Inflammatory macrophage (primary cell): ENCODE measurements at regions not wholly inside any gene's neighbourhood (a gene's known extent, or its start where the extent isn't known, plus 50 kb on each side); places are given as distances from the start of the nearest gene placed in this dataset.
"Not testable (repeated sequence)": the region's sequence is repeated elsewhere in the genome, so short reads cannot be mapped to it uniquely, and the experiment has no call there.

Experiments used
- DNase-seq, 2 donors: peaks; one replicate each; pipeline ENCODE4 v3.0.0-alpha.2; 2020 to 2022

DNA sequence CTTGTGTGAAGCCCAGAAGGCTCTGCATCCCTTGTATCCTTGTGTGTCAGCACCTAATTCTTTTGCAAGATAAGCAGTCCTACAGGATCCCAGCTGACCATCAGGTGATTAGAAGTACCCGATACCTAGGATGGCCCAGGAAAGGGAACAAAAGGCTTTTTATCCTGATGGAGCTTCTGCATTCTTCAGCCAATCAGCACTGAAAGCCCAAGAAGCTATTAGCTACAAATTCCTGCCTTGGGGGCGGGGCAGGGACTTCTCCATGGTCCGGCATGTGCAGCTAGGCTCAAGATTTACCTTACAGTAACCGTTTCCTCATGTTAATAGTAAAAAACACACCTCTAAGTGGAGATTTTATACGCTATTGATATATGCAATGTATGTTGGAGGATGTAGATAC, 264.6 kb upstream of the THUMPD2 start:
- DNase-seq: no peak

DNA sequence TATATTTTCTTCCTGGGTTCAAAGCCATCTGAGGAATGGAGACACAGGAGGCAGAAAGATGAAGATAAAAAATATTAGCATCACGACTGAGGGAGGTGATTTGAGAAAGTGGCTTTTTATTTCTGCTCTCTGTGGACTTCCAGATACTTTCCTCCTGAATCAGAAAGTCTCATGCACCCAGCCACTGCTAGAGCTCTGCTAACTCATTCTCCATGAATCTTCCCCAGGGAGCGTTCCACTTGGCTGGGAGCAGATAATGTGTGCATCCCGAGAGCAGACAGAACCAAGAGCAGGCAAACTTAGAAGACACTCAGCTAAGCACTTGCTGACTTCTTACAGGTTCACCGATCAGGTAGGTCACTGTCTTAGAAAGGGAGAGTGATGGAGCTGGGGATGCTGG, 264.1 kb upstream of the THUMPD2 start:
- DNase-seq: no peak

DNA sequence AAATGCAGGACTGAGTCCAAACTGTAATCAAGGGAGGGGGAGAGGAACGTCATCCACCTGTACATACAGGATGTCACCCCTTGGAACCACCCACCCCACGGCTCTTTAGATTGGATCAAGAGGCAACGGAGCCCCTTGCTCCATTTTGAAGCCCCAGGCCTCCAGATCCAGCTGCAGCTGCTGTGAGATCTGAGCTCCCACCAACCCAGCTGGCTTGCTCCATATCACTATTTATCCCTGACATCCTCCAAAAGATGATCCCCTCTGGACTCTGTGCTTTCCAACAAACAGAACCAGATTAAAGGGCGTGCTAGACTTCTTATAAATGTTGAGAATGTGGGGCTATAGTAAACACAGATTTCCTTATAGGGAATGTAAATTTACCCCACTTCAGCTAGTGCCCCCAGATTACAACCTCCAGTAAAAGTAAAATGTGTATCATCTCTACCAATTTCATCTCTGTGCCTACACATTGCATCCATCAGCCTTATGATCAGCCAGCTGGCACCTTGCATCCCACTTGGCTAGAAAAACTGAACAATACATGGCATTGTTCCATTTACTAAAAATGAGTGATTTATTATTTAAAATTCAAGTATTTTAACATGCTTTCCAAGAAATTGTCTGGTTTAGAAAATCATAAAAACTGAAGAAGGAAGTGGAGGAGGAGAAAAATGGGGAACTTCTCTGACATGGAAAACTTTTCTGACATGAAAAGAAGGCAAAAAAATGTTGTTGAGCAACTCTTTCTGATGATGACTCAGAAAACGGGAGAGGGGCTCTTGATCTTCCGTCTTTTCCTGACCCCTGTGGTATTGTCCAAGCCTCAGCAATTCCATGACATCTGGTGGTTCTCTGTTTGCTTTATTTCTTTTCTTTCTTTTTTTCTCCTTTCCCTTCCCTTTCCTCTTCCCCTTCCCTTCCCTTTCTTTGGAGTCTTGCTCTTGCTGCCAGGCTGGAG, 262.6 kb upstream of the THUMPD2 start:
- DNase-seq: peak; percentile 58 to 85

DNA sequence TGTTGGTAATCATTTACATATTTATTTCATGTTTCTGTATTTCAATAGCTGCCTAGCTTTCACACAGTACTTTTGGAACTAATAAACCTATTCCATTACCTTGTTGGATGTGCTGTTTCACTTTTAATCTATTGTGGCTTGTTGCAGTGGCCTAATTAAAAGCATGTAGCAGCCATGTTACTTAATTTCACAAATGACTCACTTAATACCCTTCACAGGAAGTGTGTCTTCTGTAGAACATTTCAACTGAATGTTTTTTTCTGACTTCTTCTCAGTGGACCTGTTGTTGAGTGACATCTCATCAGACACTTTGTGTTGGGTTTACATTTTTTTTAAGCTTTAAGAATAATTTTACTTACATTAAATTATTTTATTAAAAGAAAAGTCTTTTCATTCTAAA, 260.5 kb upstream of the THUMPD2 start:
- peak in 1 of 2 donors; percentile 53 for DNase-seq

DNA sequence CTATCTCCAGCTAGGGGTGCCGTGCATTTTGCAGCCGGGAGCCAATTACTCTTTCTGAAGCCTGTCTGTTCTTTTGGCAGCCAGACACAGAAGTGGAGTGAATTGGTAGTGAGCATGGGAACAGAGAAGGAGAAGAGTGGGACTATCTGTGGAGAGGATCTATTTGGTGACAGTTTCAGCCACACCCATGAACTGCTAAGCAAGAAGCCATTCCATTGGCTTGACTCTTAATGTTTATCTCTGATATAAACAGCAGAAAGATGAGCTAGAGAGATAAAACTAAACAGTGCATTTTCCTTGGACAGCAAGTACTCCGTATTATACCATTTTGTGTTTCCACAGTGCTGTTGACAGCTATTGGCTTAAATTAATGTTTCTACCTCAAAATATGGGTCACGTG, 259.6 kb upstream of the THUMPD2 start:
- no peak for DNase-seq

DNA sequence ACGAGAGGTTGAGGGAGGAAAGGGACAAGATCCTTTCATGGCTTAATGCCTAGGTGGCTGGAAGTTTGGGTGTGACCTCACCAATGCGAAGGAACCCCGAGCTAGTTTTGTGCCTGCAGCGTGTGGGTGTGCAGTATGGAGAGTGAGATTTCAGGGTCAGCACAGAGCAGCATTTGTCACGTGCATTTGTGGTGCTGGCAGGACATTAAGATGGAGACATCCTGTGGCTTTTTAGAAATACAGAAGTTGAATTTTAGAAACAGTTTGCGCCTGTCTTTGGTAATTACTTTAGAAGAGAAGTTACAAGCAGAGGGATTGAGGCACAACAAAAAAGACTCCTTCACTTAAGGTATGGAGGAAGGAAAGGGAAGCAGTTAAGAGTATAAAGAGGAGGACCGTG, 258.2 kb upstream of the THUMPD2 start:
- peak; percentile 86 to 89 for DNase-seq

DNA sequence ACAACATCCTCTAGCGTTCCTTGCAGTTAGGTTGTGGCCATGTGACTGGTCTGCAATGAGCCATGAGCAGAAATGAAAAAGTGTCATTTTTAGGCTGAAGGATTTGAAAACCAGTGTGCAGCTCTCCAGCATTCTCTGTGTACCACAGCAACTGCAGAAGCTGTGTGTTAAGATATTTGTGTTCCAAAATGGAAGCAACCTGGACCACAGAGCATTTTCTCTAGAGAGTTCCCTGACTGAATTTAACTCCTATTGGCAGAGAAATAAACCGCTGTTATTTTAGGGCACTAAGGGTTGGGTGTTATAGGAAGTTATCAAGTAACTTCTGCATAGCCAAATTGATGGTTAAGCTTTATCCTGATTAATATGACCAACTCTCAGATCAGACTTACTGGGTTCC, 257.2 kb upstream of the THUMPD2 start:
- peak in 1 of 2 donors; percentile 14 for DNase-seq

GRCh38 chr2:40034801-40035200, 255.7 kb upstream of the THUMPD2 start:
- no peak for DNase-seq

DNA sequence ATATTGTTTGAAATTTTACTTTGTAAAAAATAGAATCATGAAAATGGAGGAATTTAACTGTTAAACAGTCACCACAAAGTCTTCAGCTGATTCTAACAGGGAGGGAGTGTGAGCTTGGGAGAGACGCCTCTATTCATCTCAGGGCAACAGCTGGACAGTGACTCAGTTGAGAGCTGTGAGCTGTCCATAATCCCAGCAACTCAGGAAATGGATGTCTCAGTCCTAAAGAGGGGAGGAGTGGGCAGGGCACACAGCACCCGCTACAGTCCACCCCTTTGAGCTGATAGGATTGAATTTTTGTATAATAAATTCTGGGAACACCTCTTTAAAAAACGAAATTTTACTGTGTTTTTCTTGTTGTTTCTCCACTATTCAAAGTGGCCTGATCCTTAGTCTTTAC, 255.1 kb upstream of the THUMPD2 start:
- DNase-seq: no peak

DNA sequence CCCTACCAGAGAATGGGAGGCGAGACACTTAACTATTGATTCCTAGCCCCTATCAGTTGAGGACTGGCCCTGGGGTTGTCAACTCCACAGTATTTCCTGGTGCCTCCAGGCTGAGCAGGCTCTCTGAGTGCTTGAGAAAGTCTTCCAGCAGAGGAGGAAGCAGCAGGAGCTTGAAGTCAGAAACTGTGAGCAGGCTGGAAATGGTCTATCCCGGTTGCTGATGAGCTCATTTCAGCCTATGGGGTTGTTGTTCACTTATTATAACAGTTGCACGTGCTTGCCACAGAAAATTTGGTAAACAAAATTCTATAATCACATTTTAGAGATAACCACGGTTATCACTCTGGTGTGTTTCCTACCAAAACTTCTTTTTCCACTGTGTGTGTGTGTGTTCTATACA, 254.7 kb upstream of the THUMPD2 start:
- no peak for DNase-seq

GRCh38 chr2:40032650-40033319, 253.7 kb upstream of the THUMPD2 start:
- DNase-seq: no peak

DNA sequence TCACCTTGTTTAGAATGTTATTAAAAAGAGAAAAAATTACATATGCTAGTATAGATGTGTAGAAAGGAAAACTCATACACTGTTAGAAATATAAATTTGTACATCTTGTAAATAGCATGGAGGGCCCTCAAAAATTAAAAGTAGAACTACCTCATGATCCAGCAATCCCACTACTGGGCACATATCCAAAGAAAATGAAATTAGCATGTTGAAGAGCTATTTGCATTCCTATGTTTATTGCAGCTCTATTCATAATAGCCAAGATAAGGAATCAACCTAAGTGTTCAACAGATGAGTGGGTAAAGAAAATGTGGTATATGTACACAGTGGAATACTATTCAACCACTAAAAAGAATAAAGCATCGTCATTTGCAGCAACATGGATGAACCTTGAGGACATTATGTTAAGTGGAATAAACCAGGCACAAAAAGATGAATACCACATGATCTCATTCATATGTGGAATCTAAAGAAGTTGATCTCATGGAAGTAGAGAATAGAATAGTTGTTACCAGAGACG, 251.5 kb upstream of the THUMPD2 start:
- DNase-seq: no peak

DNA sequence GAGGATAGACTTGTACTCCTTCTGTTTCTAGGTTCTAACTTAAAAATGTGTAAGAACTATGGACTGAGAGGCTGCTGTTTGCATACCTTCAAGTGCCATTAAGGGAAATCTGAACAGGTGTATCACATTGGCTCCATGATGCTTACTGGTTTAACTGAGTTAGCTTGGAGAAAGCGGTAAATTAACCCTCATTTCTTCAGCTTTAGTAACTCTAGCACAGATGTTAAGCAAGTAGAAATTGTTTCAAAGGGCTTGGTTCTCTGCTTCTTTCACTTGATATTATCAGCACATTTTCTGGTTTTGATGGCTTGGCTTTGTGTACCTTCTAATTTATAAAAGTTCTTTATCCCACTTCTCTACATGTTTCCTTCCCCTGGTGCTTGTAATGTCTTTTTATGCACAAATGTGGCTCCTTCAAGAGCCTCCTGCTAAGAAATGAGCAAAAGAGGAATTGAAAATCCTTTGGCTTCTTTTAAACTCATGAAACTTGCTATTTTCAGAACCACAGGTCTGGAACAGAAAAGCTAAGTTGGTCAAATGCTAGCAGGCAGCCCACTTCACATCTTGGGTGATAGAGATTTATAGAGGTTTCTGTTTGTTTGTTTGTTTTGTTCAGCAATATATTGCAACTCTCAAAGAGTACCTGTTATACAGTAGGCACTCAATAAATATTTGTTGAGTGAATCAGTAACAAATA, 249.9 kb upstream of the THUMPD2 start:
- DNase-seq: peak; percentile 27 to 57

GRCh38 chr2:40027968-40028367, 248.9 kb upstream of the THUMPD2 start:
- DNase-seq: no peak

DNA sequence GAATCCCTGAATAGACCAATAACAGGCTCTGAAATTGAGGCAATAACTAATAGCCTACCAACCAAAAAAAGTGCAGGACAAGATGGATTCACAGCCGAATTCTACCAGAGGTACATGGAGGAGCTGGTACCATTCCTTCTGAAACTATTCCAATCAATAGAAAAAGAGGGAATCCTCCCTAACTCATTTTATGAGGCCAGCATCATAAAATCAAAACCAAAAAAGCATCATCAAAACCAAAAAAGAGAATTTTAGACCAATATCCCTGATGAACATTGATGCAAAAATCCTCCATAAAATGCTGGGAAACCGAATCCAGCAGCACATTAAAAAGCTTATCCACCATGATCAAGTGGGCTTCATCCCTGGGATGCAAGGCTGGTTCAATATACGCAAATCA, 246.2 kb upstream of the THUMPD2 start:
- not testable (repeated sequence) for DNase-seq

DNA sequence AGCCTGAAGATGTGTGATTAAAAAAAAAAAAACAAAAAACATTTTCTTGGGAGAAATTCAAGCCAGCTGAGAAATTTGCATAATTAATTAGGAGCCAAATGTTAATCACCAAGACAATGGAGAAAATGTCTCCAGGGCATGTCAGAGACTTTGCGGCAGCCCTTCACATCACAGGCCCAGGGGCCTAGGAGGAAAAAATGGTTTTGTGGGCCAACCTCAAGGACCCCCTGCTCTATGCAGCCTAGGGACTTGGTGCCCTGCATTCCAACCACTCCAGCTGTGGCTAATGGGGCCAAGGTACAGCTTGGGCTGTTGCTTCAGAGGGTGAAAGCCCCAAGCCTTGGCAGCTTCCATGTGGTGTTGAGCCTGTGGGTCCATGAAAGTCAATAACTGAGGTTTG, 241.9 kb upstream of the THUMPD2 start:
- DNase-seq: no peak

DNA sequence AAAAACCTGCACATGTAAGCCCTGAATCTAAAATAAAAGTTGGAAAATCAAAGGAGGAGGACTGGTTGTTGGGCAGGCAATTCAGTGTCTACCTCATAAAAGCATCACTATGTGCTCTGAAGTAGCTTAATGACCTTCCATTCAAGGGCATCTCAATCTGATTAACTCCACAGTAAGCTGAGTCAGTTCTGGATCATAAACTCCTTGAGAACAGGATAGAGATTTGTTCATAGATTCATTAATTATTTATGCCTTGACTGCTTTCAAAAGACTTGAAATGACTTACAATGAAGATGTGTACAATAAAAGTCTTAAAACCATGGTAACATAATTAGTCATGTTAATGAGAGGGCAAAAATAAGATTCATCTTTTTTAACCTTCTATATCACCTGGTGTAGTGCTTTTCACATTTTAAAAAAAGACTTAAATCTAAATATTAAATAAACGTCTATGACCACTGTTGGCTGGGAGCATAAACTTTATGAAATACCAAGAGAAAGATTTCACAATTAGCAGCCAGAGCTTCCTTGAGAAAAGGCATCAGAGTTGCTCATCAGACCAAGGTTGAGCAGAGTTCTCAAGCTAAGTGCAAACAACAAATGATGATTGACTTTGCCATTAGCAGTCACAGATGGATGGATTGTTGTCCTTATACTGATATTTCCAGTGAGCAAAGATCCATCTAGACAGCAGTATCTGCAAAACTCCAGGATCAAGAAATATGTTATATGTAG, 237.3 kb upstream of the THUMPD2 start:
- DNase-seq: no peak

DNA sequence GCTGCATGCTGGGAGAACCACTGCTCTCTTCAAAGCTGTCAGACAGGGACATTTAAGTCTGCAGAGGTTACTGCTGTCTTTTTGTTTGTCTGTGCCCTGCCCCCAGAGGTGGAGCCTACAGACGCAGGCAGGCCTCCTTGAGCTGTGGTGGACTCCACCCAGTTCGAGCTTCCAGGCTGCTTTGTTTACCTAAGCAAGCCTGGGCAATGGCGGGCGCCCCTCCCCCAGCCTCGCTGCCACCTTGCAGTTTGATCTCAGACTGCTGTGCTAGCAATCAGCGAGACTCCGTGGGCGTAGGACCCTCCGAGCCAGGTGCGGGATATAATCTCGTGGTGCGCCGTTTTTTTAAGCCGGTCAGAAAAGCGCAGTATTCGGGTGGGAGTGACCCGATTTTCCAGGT, 234.9 kb upstream of the THUMPD2 start:
- not testable (repeated sequence) for DNase-seq

DNA sequence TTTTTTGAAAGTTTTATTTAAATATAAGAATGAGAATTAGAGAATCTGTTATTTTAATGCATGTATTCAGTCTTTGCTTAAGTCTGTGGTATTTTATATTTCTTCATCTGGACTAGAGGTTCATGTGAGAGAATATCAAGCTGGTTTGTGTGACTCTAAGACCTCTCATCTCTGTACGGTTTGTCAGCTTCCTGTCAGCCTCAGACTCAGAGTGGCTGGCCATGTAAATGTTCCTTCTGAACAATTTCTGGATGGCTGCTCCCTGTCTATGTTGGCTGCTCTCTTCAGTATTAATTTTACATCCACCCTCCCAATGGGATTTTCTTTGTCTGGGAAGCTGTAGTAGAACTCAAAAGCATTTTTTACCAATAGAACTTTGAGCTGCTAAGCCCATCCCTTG, 225.3 kb upstream of the THUMPD2 start:
- no peak for DNase-seq

DNA sequence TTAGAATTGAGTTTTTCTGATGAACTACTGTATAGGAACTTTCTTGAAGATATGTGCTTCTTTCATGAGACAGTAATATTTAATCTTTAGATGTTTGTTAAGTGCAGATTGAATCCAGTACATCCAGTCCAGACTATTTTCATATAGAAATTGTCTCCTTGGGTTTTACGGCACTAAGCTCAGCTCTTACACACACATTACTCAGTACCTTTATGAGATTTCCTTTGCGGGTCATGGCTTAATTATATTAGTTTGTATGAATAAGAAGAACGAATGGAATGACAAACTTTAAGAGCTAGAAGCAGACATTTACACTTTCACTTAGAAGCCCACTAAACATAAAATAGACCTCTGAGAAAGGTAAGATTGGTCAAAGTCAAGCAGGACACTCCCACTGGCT, 223.3 kb upstream of the THUMPD2 start:
- DNase-seq: no peak

DNA sequence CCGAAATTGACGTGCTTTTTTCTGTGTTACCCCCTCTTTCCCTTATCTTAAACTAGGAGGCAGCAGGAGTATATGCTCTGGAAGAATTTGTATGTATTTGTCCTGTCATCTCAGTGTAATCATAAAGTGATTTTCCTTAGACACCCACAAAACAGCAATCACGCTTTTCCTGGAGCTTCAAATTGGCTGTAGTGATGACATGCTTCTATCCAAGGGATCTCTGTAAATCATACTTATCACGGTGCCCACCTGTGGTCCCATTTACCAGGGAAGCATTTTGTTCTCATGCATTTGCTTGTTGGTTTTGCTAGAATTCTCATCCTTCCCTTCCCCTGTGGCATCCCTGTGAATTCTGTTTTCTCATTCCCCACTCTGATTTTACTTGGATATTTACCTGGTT, 220.8 kb upstream of the THUMPD2 start:
- no peak for DNase-seq

DNA sequence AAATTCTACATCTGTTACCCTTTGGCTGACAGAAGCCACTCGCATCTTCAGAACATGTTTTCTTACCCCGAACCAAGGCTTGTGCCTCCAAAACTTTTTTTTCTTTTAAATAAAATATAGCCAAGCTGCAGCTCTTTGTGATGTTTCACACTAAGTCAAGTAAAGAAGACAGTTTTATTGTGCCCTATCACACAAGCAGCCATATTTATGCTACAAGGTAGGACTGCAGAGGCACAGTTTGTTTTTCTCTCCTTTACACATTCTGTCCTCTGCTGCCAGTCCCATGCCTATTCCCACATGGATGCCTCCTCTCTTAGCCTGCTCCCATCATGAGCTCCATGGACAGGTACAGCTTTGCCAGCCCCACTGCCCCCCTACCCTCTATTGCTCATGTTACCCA, 219.6 kb upstream of the THUMPD2 start:
- no peak for DNase-seq
